Activated B cell treated with CpG ODN at 0.5 μM for 24 hours (primary cell): ENCODE measurements at regions not wholly inside any gene's neighbourhood (a gene's known extent, or its start where the extent isn't known, plus 50 kb on each side); places are given as distances from the start of the nearest gene placed in this dataset.

ENCODE experiments used
- ATAC-seq: fragments of 200-7000 bp; cut with Tn5 transposase; one replicate; pipeline ENCODE4 v1.10.0; 2021; ENCODE audit warnings: low read depth, mild to moderate bottlenecking, moderate library complexity
- CTCF ChIA-PET: fragments of 350-600 bp; sonication (Branson Sonifier 250); formaldehyde crosslinking; loops from one replicate; lab custom pipeline; 2021; ENCODE audit warnings: antibody characterized with exemption; lab: Charles Lee
- POLR2A ChIA-PET: fragments of 350-600 bp; sonication (Branson Sonifier 250); formaldehyde crosslinking; loops from one replicate; lab custom pipeline; 2021; ENCODE audit warnings: antibody characterized with exemption; lab: Charles Lee
- DNase-seq: peaks from one replicate; pipeline ENCODE4 v3.0.0; 2022
- H3K27ac Mint-ChIP-seq: one replicate; pipeline ENCODE4 v1.8.0; 2020; ENCODE audit warnings: mixed read lengths
- H3K27me3 Mint-ChIP-seq: one replicate; pipeline ENCODE4 v1.8.0; 2021; ENCODE audit warnings: mixed read lengths
- H3K36me3 Mint-ChIP-seq: one replicate; pipeline ENCODE4 v1.8.0; 2021; ENCODE audit warnings: low read depth, mixed read lengths
- H3K4me1 Mint-ChIP-seq: one replicate; pipeline ENCODE4 v1.8.0; 2021; ENCODE audit warnings: mixed read lengths
- H3K4me3 Mint-ChIP-seq: one replicate; pipeline ENCODE4 v1.8.0; 2020; ENCODE audit warnings: mild to moderate bottlenecking, mixed read lengths
- H3K9me3 Mint-ChIP-seq: one replicate; pipeline ENCODE4 v1.8.0; 2020; ENCODE audit warnings: mixed read lengths
- CTCF ChIP-seq: fragments of 200-600 bp; IDR thresholded peaks from one replicate; pipeline ENCODE4 v1.8.0; 2022; ENCODE audit warnings: antibody characterized with exemption, mild to moderate bottlenecking
- intact Hi-C: fragments of 100-400 bp; cut with micrococcal nuclease; formaldehyde crosslinking; loops from one replicate; pipeline ENCODE4 v1.15.1; 2024

- Mint-ChIP-seq H3K9me3 (peaks cover 4% of the 10 kb centered on the region), H3K27me3 (no peaks in the 10 kb centered on the region), H3K4me1 (no peaks in the 10 kb centered on the region), H3K36me3 (no peaks in the 10 kb centered on the region), H3K27ac (no peak overlapping the region), H3K4me3 (no peak overlapping the region)
- intact Hi-C loops: no loop called here
- ATAC-seq: no peak
- DNase-seq: no peak
- POLR2A ChIA-PET: no interaction called here
- no peak for TF ChIP-seq CTCF
- CTCF ChIA-PET: no interaction called here
These were observed 844.3 kb upstream of the SEMA6D start for GRCh38 chr15:46872981-46873330.

- no peak for TF ChIP-seq CTCF
- Mint-ChIP-seq H3K4me1 (no peaks in the 10 kb centered on the region), H3K4me3 (no peak overlapping the region), H3K36me3 (no peaks in the 10 kb centered on the region), H3K27me3 (no peaks in the 10 kb centered on the region), H3K27ac (no peak overlapping the region), H3K9me3 (peaks cover 11% of the 10 kb centered on the region)
- intact Hi-C loops: no loop called here
- ChIA-PET CTCF (no interaction called here), POLR2A (no interaction called here)
- ATAC-seq (no peak), DNase-seq (no peak)
These were observed 838.1 kb upstream of the SEMA6D start for GRCh38 chr15:46879032-46879770.

- ChIA-PET POLR2A (no interaction called here), CTCF (no interaction called here)
- ATAC-seq: no peak
- Mint-ChIP-seq H3K27me3 (no peaks in the 10 kb centered on the region), H3K4me3 (no peak overlapping the region), H3K27ac (no peak overlapping the region), H3K36me3 (no peaks in the 10 kb centered on the region), H3K9me3 (peaks cover 9% of the 10 kb centered on the region), H3K4me1 (no peaks in the 10 kb centered on the region)
- no peak for TF ChIP-seq CTCF
- intact Hi-C loops: loop anchor here (10.0 kb wide), 1 partner anchor 56 kb away; no protein-coding TSS in a partner anchor
- no peak for DNase-seq
These were observed 836.5 kb upstream of the SEMA6D start for GRCh38 chr15:46880791-46881190.

- ChIA-PET CTCF (no interaction called here), POLR2A (no interaction called here)
- no peaks in the 10 kb centered on the region for H3K36me3 Mint-ChIP-seq
- H3K27ac Mint-ChIP-seq: no peak overlapping the region
- TF ChIP-seq CTCF: no peak
- H3K4me3 Mint-ChIP-seq: no peak overlapping the region
- H3K4me1 Mint-ChIP-seq: no peaks in the 10 kb centered on the region
- no peaks in the 10 kb centered on the region for H3K27me3 Mint-ChIP-seq
- intact Hi-C loops: no loop called here
- H3K9me3 Mint-ChIP-seq: peaks cover 7% of the 10 kb centered on the region
- DNase-seq (no peak), ATAC-seq (no peak)
These were observed 824.6 kb upstream of the SEMA6D start for GRCh38 chr15:46892621-46893160.

GRCh38 chr15:46894644-46895043, 822.7 kb upstream of the SEMA6D start:
- intact Hi-C loops: no loop called here
- DNase-seq (no peak), ATAC-seq (no peak)
- Mint-ChIP-seq H3K27ac (no peak overlapping the region), H3K36me3 (no peaks in the 10 kb centered on the region), H3K4me1 (no peaks in the 10 kb centered on the region), H3K9me3 (peaks cover 7% of the 10 kb centered on the region), H3K4me3 (no peak overlapping the region), H3K27me3 (no peaks in the 10 kb centered on the region)
- TF ChIP-seq CTCF: no peak
- CTCF ChIA-PET: no interaction called here
- POLR2A ChIA-PET: no interaction called here
